H1 (cell line): ENCODE measurements at regions not wholly inside any gene's neighbourhood (a gene's known extent, or its start where the extent isn't known, plus 50 kb on each side); places are given as distances from the start of the nearest gene placed in this dataset.

Experiments
- ATF2 ChIP-seq: IDR thresholded peaks from 2 replicates; pipeline ENCODE4 v1.6.1; 2012; ENCODE audit warnings: low read length, inconsistent platforms
- CTCF ChIP-seq, 3 experiments: IDR thresholded peaks; 1 replicate in 2 of 3; 2 replicates in 1 of 3; pipeline versions ENCODE4 v1.5.1 to v1.6.1; 2011; ENCODE audit warnings: low read length in 3 of 3, mild to moderate bottlenecking in 3 of 3, inconsistent platforms in 2 of 3, low read depth in 1 of 3, moderate library complexity in 1 of 3; ENCODE audit not compliant: insufficient read depth in 1 of 3; ENCODE audit errors: control extremely low read depth in 1 of 3
- HDAC6 ChIP-seq: IDR thresholded peaks from one replicate; pipeline ENCODE4 v1.7.1; 2012; ENCODE audit warnings: low read depth, mild to moderate bottlenecking, inconsistent platforms, low read length, moderate library complexity
- JUN ChIP-seq: IDR thresholded peaks from 2 replicates; pipeline ENCODE4 v1.6.1; 2011; ENCODE audit warnings: low read depth, mild to moderate bottlenecking, improper control_type of control experiment, low read length
- POLR2A ChIP-seq, 2 experiments: IDR thresholded peaks; 1 replicate in 1 of 2; 2 replicates in 1 of 2; pipeline ENCODE4 v1.6.1; 2011; ENCODE audit warnings: low read depth in 2 of 2, low read length in 2 of 2, mild to moderate bottlenecking in 2 of 2; ENCODE audit errors: control extremely low read depth in 1 of 2
- POLR2AphosphoS5 ChIP-seq: IDR thresholded peaks from 2 replicates; pipeline ENCODE4 v1.6.1; 2011; ENCODE audit warnings: low read depth, low read length
- TCF12 ChIP-seq: IDR thresholded peaks from 2 replicates; pipeline ENCODE4 v1.6.1; 2011; ENCODE audit warnings: low read depth, mild to moderate bottlenecking, low read length
- YY1 ChIP-seq: IDR thresholded peaks from 2 replicates; pipeline ENCODE4 v1.6.1; 2011; ENCODE audit warnings: low read depth, mild to moderate bottlenecking, low read length
- TF ChIP-seq, protein P1 (sequence below): IDR thresholded peaks from 2 replicates; pipeline ENCODE4 v1.6.1; 2012; ENCODE audit warnings: inconsistent platforms
- TF ChIP-seq, protein P2 (sequence below): IDR thresholded peaks from 2 replicates; pipeline ENCODE4 v1.6.1; 2011; ENCODE audit warnings: low read length, improper control_type of control experiment

- TF ChIP-seq YY1: no peak
- no peak for TF ChIP-seq POLR2A (IDR thresholded peaks at IDR 0.05; ENCODE audit: control extremely low read depth in 1 of 2, low read depth in 2 of 2, low read length in 2 of 2)
- TF ChIP-seq CTCF (IDR thresholded peaks at IDR 0.05; ENCODE audit: control extremely low read depth in 1 of 3, insufficient read depth in 1 of 3, low read depth in 1 of 3, low read length in 3 of 3): no peak
- TF ChIP-seq TCF12: no peak
- no peak for TF ChIP-seq JUN
- TF ChIP-seq, protein P1, sequence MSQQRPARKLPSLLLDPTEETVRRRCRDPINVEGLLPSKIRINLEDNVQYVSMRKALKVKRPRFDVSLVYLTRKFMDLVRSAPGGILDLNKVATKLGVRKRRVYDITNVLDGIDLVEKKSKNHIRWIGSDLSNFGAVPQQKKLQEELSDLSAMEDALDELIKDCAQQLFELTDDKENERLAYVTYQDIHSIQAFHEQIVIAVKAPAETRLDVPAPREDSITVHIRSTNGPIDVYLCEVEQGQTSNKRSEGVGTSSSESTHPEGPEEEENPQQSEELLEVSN: no peak
- no peak for TF ChIP-seq HDAC6
- TF ChIP-seq ATF2: no peak
- TF ChIP-seq, protein P2, sequence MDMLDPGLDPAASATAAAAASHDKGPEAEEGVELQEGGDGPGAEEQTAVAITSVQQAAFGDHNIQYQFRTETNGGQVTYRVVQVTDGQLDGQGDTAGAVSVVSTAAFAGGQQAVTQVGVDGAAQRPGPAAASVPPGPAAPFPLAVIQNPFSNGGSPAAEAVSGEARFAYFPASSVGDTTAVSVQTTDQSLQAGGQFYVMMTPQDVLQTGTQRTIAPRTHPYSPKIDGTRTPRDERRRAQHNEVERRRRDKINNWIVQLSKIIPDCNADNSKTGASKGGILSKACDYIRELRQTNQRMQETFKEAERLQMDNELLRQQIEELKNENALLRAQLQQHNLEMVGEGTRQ: no peak
- TF ChIP-seq POLR2AphosphoS5: no peak
These were observed 224.1 kb upstream of the FOXF1 start for GRCh38 chr16:86285938-86286921.
